Left lung (tissue), 4 donors: ENCODE measurements at regions not wholly inside any gene's neighbourhood (a gene's known extent, or its start where the extent isn't known, plus 50 kb on each side); places are given as distances from the start of the nearest gene placed in this dataset.

Experiments used
- ATAC-seq: fragments of 200-7000 bp; cut with Tn5 transposase; one replicate; pipeline ENCODE4 v1.9.1; 2020; ENCODE audit warnings: moderate library complexity
- DNase-seq, 4 donors: peaks; one replicate each; pipeline ENCODE4 v3.0.0-alpha.2; 2013 to 2020
- H3K27ac ChIP-seq, 2 donors: fragments of 200-600 bp; sonication (generic) in 1 of 2; one replicate each; pipeline versions ENCODE4 v1.5.0 to v1.8.0; 2020 to 2021
- H3K27me3 ChIP-seq, 2 donors: fragments of 200-600 bp; sonication (generic) in 1 of 2; one replicate each; pipeline versions ENCODE4 v1.5.0 to v1.8.0; 2020 to 2021
- H3K36me3 ChIP-seq, 2 donors: fragments of 200-600 bp; sonication (generic) in 1 of 2; one replicate each; pipeline versions ENCODE4 v1.5.0 to v1.8.0; 2020 to 2021
- H3K4me1 ChIP-seq, 2 donors: fragments of 200-600 bp; one replicate each; pipeline ENCODE4 v1.8.0; 2021
- H3K4me3 ChIP-seq, 2 donors: fragments of 200-600 bp; sonication (generic) in 1 of 2; one replicate each; pipeline versions ENCODE4 v1.5.0 to v1.8.0; 2020 to 2021; ENCODE audit warnings: mild to moderate bottlenecking in 1 of 2
- H3K9me3 ChIP-seq, 2 donors: fragments of 200-600 bp; sonication (generic) in 1 of 2; one replicate each; pipeline versions ENCODE4 v1.5.0 to v1.8.0; 2020 to 2021
- CTCF ChIP-seq, 2 donors: fragments of 200-600 bp; sonication (generic) in 1 of 2; IDR thresholded peaks; one replicate each; pipeline versions ENCODE4 v1.5.0 to v1.8.0; 2021; ENCODE audit warnings: antibody characterized with exemption in 2 of 2
- intact Hi-C, 2 donors: fragments of 100-400 bp; cut with DNase I; formaldehyde crosslinking; loops; one replicate each; pipeline versions ENCODE4 v1.11.2 to v1.14.2; 2022
- donor health status: DM: no; HTN: yes; CAD: no.
- donor health status: DM: no; HTN: no; CAD: no.

- intact Hi-C loops: no loop called here
- ATAC-seq (no peak), DNase-seq (peak in 1 of 4 donors; percentile 24)
- no peak for TF ChIP-seq CTCF (IDR thresholded peaks at IDR 0.05)
- H3K27ac ChIP-seq: peak overlapping the region in 1 of 2 donors; percentile 97
- peaks cover 29 to 91% of the 10 kb centered on the region in 2 donors for H3K4me1 ChIP-seq
- no peaks in the 10 kb centered on the region for H3K36me3 ChIP-seq
- H3K4me3 ChIP-seq: no peak overlapping the region
- H3K9me3 ChIP-seq: no peaks in the 10 kb centered on the region
- no peaks in the 10 kb centered on the region for H3K27me3 ChIP-seq
These were observed 72.9 kb upstream of the WNT7B start for GRCh38 chr22:46049726-46050450.

- Histone ChIP-seq H3K4me1 (peaks cover 35 to 92% of the 10 kb centered on the region in 2 donors), H3K4me3 (no peak overlapping the region), H3K9me3 (no peaks in the 10 kb centered on the region), H3K27ac (peak overlapping the region in 1 of 2 donors; percentile 97), H3K27me3 (no peaks in the 10 kb centered on the region), H3K36me3 (no peaks in the 10 kb centered on the region)
- ATAC-seq: no peak
- no peak for TF ChIP-seq CTCF (IDR thresholded peaks at IDR 0.05)
- no peak for DNase-seq
- intact Hi-C loops: no loop called here
These were observed 73.5 kb upstream of the WNT7B start for GRCh38 chr22:46050451-46050845.

- Histone ChIP-seq H3K27ac (peak overlapping the region; percentile 97 to 99), H3K9me3 (no peaks in the 10 kb centered on the region), H3K4me1 (peaks cover 35 to 92% of the 10 kb centered on the region in 2 donors), H3K36me3 (no peaks in the 10 kb centered on the region), H3K27me3 (no peaks in the 10 kb centered on the region), H3K4me3 (no peak overlapping the region)
- intact Hi-C loops: no loop called here
- ATAC-seq: no peak
- DNase-seq: peak in 1 of 4 donors; percentile 32
- TF ChIP-seq CTCF (IDR thresholded peaks at IDR 0.05): no peak
These were observed 74.1 kb upstream of the WNT7B start for GRCh38 chr22:46050916-46051614.

- Histone ChIP-seq H3K27me3 (no peaks in the 10 kb centered on the region), H3K9me3 (no peaks in the 10 kb centered on the region), H3K27ac (peak overlapping the region; percentile 97 to 99), H3K4me3 (no peak overlapping the region), H3K4me1 (peaks cover 34 to 92% of the 10 kb centered on the region in 2 donors), H3K36me3 (no peaks in the 10 kb centered on the region)
- intact Hi-C loops: no loop called here
- DNase-seq: no peak
- TF ChIP-seq CTCF (IDR thresholded peaks at IDR 0.05): no peak
- ATAC-seq: no peak
These were observed 74.7 kb upstream of the WNT7B start for GRCh38 chr22:46051646-46052045.

GRCh38 chr22:46052331-46052771, 75.4 kb upstream of the WNT7B start:
- Histone ChIP-seq H3K36me3 (no peaks in the 10 kb centered on the region), H3K27me3 (no peaks in the 10 kb centered on the region), H3K9me3 (no peaks in the 10 kb centered on the region), H3K4me1 (peaks cover 40 to 92% of the 10 kb centered on the region in 2 donors), H3K4me3 (peak overlapping the region; percentile 50 to 72), H3K27ac (peak overlapping the region; percentile 97 to 99)
- intact Hi-C loops: no loop called here
- ATAC-seq (no peak), DNase-seq (peak in 2 of 4 donors; percentile 34 to 43)
- TF ChIP-seq CTCF (IDR thresholded peaks at IDR 0.05): no peak
